Fibroblast of mammary gland (primary cell): ENCODE measurements at regions not wholly inside any gene's neighbourhood (a gene's known extent, or its start where the extent isn't known, plus 50 kb on each side); places are given as distances from the start of the nearest gene placed in this dataset.
A peak's percentile ranks its signal among the peaks of the same experiment; 100 is the strongest.
"Not testable (repeated sequence)": the region's sequence is repeated elsewhere in the genome, so short reads cannot be mapped to it uniquely, and the experiment has no call there.

Source experiments
- DNase-seq: peaks from one replicate; pipeline ENCODE4 v3.0.0-alpha.2; 2010; ENCODE audit warnings: low read depth
- H3K4me3 ChIP-seq: 2 replicates; pipeline ENCODE4 v1.5.1; 2011; ENCODE audit warnings: low read depth, mild to moderate bottlenecking, low read length, moderate library complexity; ENCODE audit not compliant: control insufficient read depth
- CTCF ChIP-seq: conservative IDR thresholded peaks from 2 replicates; pipeline ENCODE4 v1.5.1; 2011; ENCODE audit warnings: low read depth, low read length, inconsistent platforms; ENCODE audit not compliant: control insufficient read depth, insufficient read depth

GRCh38 chr12:3379079-3379478 is 111.9 kb upstream of the PRMT8 start:
- no peak overlapping the region for H3K4me3 ChIP-seq
- DNase-seq, result no peak
- no peak for TF ChIP-seq CTCF

- no peak overlapping the region for H3K4me3 ChIP-seq
- DNase-seq, result peak; percentile 63
- TF ChIP-seq CTCF, result no peak
Observed at GRCh38 chr12:3380200-3381043, 110.6 kb upstream of the PRMT8 start.

- peak; percentile 58 for DNase-seq
- no peak overlapping the region for H3K4me3 ChIP-seq
- no peak for TF ChIP-seq CTCF
Observed at GRCh38 chr12:3381059-3382047, 109.7 kb upstream of the PRMT8 start.

GRCh38 chr12:3389986-3390385 is 101.0 kb upstream of the PRMT8 start:
- no peak for DNase-seq
- no peak overlapping the region for H3K4me3 ChIP-seq
- no peak for TF ChIP-seq CTCF

GRCh38 chr12:3397596-3397995 is 93.4 kb upstream of the PRMT8 start:
- H3K4me3 ChIP-seq, DNase-seq: not testable (repeated sequence)

GRCh38 chr12:3398196-3398789 is 92.7 kb upstream of the PRMT8 start:
- no peak for DNase-seq
- no peak overlapping the region for H3K4me3 ChIP-seq
- no peak for TF ChIP-seq CTCF

- no peak overlapping the region for H3K4me3 ChIP-seq
- TF ChIP-seq CTCF, result no peak
- no peak for DNase-seq
Observed at GRCh38 chr12:3405821-3406220, 85.2 kb upstream of the PRMT8 start.
